ENCODE measurements at regions not wholly inside any gene's neighbourhood (a gene's known extent, or its start where the extent isn't known, plus 50 kb on each side); places are given as distances from the start of the nearest gene placed in this dataset.

GRCh38 chr9:2395814-2396612 is 225.6 kb upstream of the VLDLR start:
- TF ChIP-seq EGR1 (IDR thresholded peaks at IDR 0.05) (no peak), EP300 (IDR thresholded peaks at IDR 0.05; ENCODE audit: borderline replicate concordance) (no peak), TCF12 (IDR thresholded peaks at IDR 0.05; ENCODE audit: low read depth) (no peak), NFIC (IDR thresholded peaks at IDR 0.05) (no peak), REST (IDR thresholded peaks at IDR 0.05; ENCODE audit: low read depth) (no peak), FOXM1 (IDR thresholded peaks at IDR 0.05; ENCODE audit: borderline replicate concordance, low read depth) (no peak), TEAD4 (IDR thresholded peaks at IDR 0.05) (no peak), TAF1 (IDR thresholded peaks at IDR 0.05; ENCODE audit: low read depth) (no peak), CREB1 (IDR thresholded peaks at IDR 0.05; ENCODE audit: low read depth) (no peak), YY1 (IDR thresholded peaks at IDR 0.05; ENCODE audit: low read depth) (no peak), USF1 (IDR thresholded peaks at IDR 0.05) (no peak), ZBTB7A (IDR thresholded peaks at IDR 0.05; ENCODE audit: low read depth) (no peak), RAD21 (IDR thresholded peaks at IDR 0.05; ENCODE audit: low read depth) (no peak), MAX (IDR thresholded peaks at IDR 0.05) (no peak), CEBPB (IDR thresholded peaks at IDR 0.05) (no peak)

GRCh38 chr9:2396622-2397285 is 224.8 kb upstream of the VLDLR start:
- no peak for TF ChIP-seq EP300 (IDR thresholded peaks at IDR 0.05; ENCODE audit: borderline replicate concordance)
- TF ChIP-seq TAF1 (IDR thresholded peaks at IDR 0.05; ENCODE audit: low read depth) = no peak
- no peak for TF ChIP-seq RAD21 (IDR thresholded peaks at IDR 0.05; ENCODE audit: low read depth)
- no peak for TF ChIP-seq CREB1 (IDR thresholded peaks at IDR 0.05; ENCODE audit: low read depth)
- TF ChIP-seq MAX (IDR thresholded peaks at IDR 0.05) = no peak
- TF ChIP-seq EGR1 (IDR thresholded peaks at IDR 0.05) = no peak
- TF ChIP-seq ZBTB7A (IDR thresholded peaks at IDR 0.05; ENCODE audit: low read depth) = no peak
- no peak for TF ChIP-seq YY1 (IDR thresholded peaks at IDR 0.05; ENCODE audit: low read depth)
- TF ChIP-seq USF1 (IDR thresholded peaks at IDR 0.05) = no peak
- no peak for TF ChIP-seq FOXM1 (IDR thresholded peaks at IDR 0.05; ENCODE audit: borderline replicate concordance, low read depth)
- no peak for TF ChIP-seq TEAD4 (IDR thresholded peaks at IDR 0.05)
- TF ChIP-seq CEBPB (IDR thresholded peaks at IDR 0.05) = no peak
- no peak for TF ChIP-seq REST (IDR thresholded peaks at IDR 0.05; ENCODE audit: low read depth)
- no peak for TF ChIP-seq TCF12 (IDR thresholded peaks at IDR 0.05; ENCODE audit: low read depth)

- TF ChIP-seq REST (IDR thresholded peaks at IDR 0.05; ENCODE audit: low read depth) (no peak), TCF12 (IDR thresholded peaks at IDR 0.05; ENCODE audit: low read depth) (no peak), CREB1 (IDR thresholded peaks at IDR 0.05; ENCODE audit: low read depth) (no peak), EP300 (IDR thresholded peaks at IDR 0.05; ENCODE audit: borderline replicate concordance) (no peak), NFIC (IDR thresholded peaks at IDR 0.05) (no peak), RAD21 (IDR thresholded peaks at IDR 0.05; ENCODE audit: low read depth) (no peak), TAF1 (IDR thresholded peaks at IDR 0.05; ENCODE audit: low read depth) (no peak), ZBTB7A (IDR thresholded peaks at IDR 0.05; ENCODE audit: low read depth) (no peak), TEAD4 (IDR thresholded peaks at IDR 0.05) (no peak), USF1 (IDR thresholded peaks at IDR 0.05) (no peak), YY1 (IDR thresholded peaks at IDR 0.05; ENCODE audit: low read depth) (no peak)
Observed at GRCh38 chr9:2403701-2404100, 217.9 kb upstream of the VLDLR start.
